NOMO-1 treated with dmso at 0.1 percent for 144 hours (cell line): ENCODE measurements at regions not wholly inside any gene's neighbourhood (a gene's known extent, or its start where the extent isn't known, plus 50 kb on each side); places are given as distances from the start of the nearest gene placed in this dataset.
"Not testable (repeated sequence)": the region's sequence is repeated elsewhere in the genome, so short reads cannot be mapped to it uniquely, and the experiment has no call there.

Experiments used
- DNase-seq: peaks from one replicate; lab custom pipeline; 2025; ENCODE audit not compliant: unreplicated experiment; lab: John Stamatoyannopoulos, UW

GRCh38 chr6:68032217-68032616 is 602.9 kb upstream of the ADGRB3 start:
- DNase-seq = no peak

- no peak for DNase-seq
Observed at GRCh38 chr6:68031054-68031453, 604.0 kb upstream of the ADGRB3 start.

GRCh38 chr6:68026483-68026882 is 608.6 kb upstream of the ADGRB3 start:
- DNase-seq = no peak

- DNase-seq = no peak
Observed at GRCh38 chr6:68025764-68026163, 609.3 kb upstream of the ADGRB3 start.

GRCh38 chr6:68024570-68025269 is 610.4 kb upstream of the ADGRB3 start:
- DNase-seq = no peak

- not testable (repeated sequence) for DNase-seq
Observed at GRCh38 chr6:68022968-68023367, 612.1 kb upstream of the ADGRB3 start.

- no peak for DNase-seq
Observed at GRCh38 chr6:68013780-68014515, 621.1 kb upstream of the ADGRB3 start.

GRCh38 chr6:68012822-68013221 is 622.3 kb upstream of the ADGRB3 start:
- DNase-seq = no peak

GRCh38 chr6:68010936-68011335 is 624.1 kb upstream of the ADGRB3 start:
- DNase-seq = no peak

- DNase-seq = no peak
Observed at GRCh38 chr6:68008445-68008844, 626.6 kb upstream of the ADGRB3 start.

- DNase-seq = no peak
Observed at GRCh38 chr6:68007717-68008116, 627.4 kb upstream of the ADGRB3 start.

- no peak for DNase-seq
Observed at GRCh38 chr6:67986694-67987232, 648.3 kb upstream of the ADGRB3 start.

- no peak for DNase-seq
Observed at GRCh38 chr6:67976486-67976885, 658.6 kb upstream of the ADGRB3 start.

GRCh38 chr6:67974931-67975330 is 660.2 kb upstream of the ADGRB3 start:
- DNase-seq = no peak

GRCh38 chr6:67971812-67972211 is 663.3 kb upstream of the ADGRB3 start:
- DNase-seq = no peak

GRCh38 chr6:67966830-67967229 is 668.3 kb upstream of the ADGRB3 start:
- no peak for DNase-seq

GRCh38 chr6:67956352-67956751 is 678.7 kb upstream of the ADGRB3 start:
- no peak for DNase-seq

GRCh38 chr6:67952948-67953347 is 682.1 kb upstream of the ADGRB3 start:
- DNase-seq = no peak

- DNase-seq = no peak
Observed at GRCh38 chr6:67952121-67952520, 683.0 kb upstream of the ADGRB3 start.

- DNase-seq = not testable (repeated sequence)
Observed at GRCh38 chr6:67947762-67948161, 687.3 kb upstream of the ADGRB3 start.

GRCh38 chr6:67935976-67936477 is 699.1 kb upstream of the ADGRB3 start:
- DNase-seq = no peak

- no peak for DNase-seq
Observed at GRCh38 chr6:67933278-67933677, 701.8 kb upstream of the ADGRB3 start.
